KMS-11 (cell line): ENCODE measurements at regions not wholly inside any gene's neighbourhood (a gene's known extent, or its start where the extent isn't known, plus 50 kb on each side); places are given as distances from the start of the nearest gene placed in this dataset.

ENCODE experiments used
- H2AFZ ChIP-seq: fragments of 200-600 bp; sonication (generic); 2 replicates; pipeline ENCODE4 v1.6.1; 2016; ENCODE audit warnings: antibody characterized with exemption, mixed run types, low read depth
- H3K27ac ChIP-seq: fragments of 200-600 bp; sonication (generic); 2 replicates; pipeline ENCODE4 v1.6.1; 2016; ENCODE audit warnings: mild to moderate bottlenecking, mixed run types
- H3K27me3 ChIP-seq: fragments of 200-600 bp; sonication (generic); 2 replicates; pipeline ENCODE4 v1.6.1; 2017; ENCODE audit warnings: mild to moderate bottlenecking, low read depth, mixed run types, moderate library complexity; ENCODE audit not compliant: insufficient read depth
- H3K36me3 ChIP-seq: fragments of 200-600 bp; sonication (generic); 2 replicates; pipeline ENCODE4 v1.6.1; 2017; ENCODE audit warnings: mild to moderate bottlenecking, mixed run types; ENCODE audit not compliant: insufficient read depth
- H3K4me1 ChIP-seq: fragments of 200-600 bp; sonication (generic); 2 replicates; pipeline ENCODE4 v1.6.1; 2016; ENCODE audit warnings: mild to moderate bottlenecking, low read depth, mixed run types; ENCODE audit not compliant: poor library complexity, severe bottlenecking
- H3K4me2 ChIP-seq: fragments of 200-600 bp; sonication (generic); 2 replicates; pipeline ENCODE4 v1.7.0; 2016; ENCODE audit warnings: mild to moderate bottlenecking, mixed run types
- H3K4me3 ChIP-seq: fragments of 200-600 bp; sonication (generic); IDR thresholded peaks from 2 replicates; pipeline ENCODE4 v1.6.1; 2017; ENCODE audit warnings: low read depth, low read length, mixed read lengths; ENCODE audit not compliant: insufficient read depth
- H3K79me2 ChIP-seq: fragments of 200-600 bp; sonication (generic); 2 replicates; pipeline ENCODE4 v1.6.1; 2016; ENCODE audit warnings: low read depth, mixed run types; ENCODE audit not compliant: insufficient read depth
- H3K9ac ChIP-seq: fragments of 200-600 bp; sonication (generic); 2 replicates; pipeline ENCODE4 v1.6.1; 2016; ENCODE audit warnings: mild to moderate bottlenecking, mixed run types
- H4K20me1 ChIP-seq: fragments of 200-600 bp; sonication (generic); 2 replicates; pipeline ENCODE4 v1.6.1; 2016; ENCODE audit warnings: mild to moderate bottlenecking, mixed run types; ENCODE audit not compliant: insufficient read depth
- TF ChIP-seq, protein P1 (sequence below): fragments of 200-600 bp; sonication (generic); conservative IDR thresholded peaks from 2 replicates; pipeline ENCODE4 v1.6.1; 2017; ENCODE audit warnings: low read depth, mild to moderate bottlenecking, antibody characterized with exemption, low read length, moderate library complexity, mixed read lengths

DNA sequence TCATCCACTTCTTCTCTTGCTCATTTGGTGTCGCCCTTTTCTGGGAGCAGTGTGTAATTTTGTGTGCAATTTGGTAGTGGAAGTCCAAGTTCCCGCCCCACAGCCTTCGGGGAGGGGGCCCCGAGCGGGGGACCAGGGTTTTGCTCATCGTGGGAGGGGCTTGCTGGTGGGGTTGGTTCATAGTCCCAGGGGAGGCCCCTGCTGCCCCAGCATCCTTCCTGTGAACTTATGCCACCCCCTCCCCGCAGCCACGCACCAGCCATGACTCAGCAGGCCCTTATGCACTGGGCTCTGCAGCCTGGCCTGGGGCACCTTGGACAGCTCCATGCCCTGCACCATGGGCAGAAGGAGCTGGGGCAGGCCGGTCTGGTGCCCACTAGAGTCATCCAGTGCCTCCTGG lies 1183.6 kb downstream of the BRD1 start:
- H3K9ac ChIP-seq, result no peak overlapping the region
- no peak overlapping the region for H3K4me2 ChIP-seq
- no peak overlapping the region for H2AFZ ChIP-seq
- H3K36me3 ChIP-seq, result no peaks in the 10 kb centered on the region
- no peaks in the 10 kb centered on the region for H3K27me3 ChIP-seq
- no peak overlapping the region for H3K27ac ChIP-seq
- TF ChIP-seq, protein P1, sequence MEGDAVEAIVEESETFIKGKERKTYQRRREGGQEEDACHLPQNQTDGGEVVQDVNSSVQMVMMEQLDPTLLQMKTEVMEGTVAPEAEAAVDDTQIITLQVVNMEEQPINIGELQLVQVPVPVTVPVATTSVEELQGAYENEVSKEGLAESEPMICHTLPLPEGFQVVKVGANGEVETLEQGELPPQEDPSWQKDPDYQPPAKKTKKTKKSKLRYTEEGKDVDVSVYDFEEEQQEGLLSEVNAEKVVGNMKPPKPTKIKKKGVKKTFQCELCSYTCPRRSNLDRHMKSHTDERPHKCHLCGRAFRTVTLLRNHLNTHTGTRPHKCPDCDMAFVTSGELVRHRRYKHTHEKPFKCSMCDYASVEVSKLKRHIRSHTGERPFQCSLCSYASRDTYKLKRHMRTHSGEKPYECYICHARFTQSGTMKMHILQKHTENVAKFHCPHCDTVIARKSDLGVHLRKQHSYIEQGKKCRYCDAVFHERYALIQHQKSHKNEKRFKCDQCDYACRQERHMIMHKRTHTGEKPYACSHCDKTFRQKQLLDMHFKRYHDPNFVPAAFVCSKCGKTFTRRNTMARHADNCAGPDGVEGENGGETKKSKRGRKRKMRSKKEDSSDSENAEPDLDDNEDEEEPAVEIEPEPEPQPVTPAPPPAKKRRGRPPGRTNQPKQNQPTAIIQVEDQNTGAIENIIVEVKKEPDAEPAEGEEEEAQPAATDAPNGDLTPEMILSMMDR, result no peak
- H3K79me2 ChIP-seq, result no peaks in the 10 kb centered on the region
- H3K4me1 ChIP-seq, result no peaks in the 10 kb centered on the region
- H4K20me1 ChIP-seq, result no peaks in the 10 kb centered on the region
- no peak overlapping the region for H3K4me3 ChIP-seq

DNA sequence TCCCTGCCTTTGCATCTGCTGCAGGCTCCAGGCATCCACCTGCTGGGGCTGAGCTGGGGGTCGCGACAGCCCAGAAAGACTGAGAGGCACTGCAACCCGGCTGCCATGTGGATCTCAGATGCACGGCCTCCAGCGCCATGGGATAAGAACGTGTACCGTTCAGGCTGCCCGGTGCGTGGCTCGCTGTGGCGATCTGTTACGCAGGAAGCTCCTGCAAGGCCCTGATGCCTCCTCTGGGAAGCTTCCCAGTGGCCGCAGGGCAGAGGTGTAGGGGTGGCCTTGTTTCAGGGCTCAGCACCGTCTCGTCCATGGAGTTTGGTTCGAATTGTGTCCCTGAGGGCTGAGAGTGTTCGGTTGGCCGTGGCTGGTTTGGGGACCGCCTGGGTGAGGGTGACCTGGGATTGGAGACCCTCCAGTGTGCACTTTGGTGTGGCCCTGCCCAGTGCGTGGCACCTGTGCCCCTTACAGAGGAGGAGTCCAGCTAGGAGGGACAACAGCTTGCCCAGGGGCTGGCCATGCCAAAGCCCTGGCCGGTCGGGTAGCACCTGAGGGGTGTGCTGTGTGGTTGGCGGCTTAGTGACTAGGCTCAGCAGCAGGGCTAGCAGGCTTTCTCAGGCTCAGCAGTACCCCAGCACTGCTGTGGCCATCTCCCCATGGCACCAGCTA lies 1184.5 kb downstream of the BRD1 start:
- no peak overlapping the region for H3K4me3 ChIP-seq
- H4K20me1 ChIP-seq, result no peaks in the 10 kb centered on the region
- no peaks in the 10 kb centered on the region for H3K36me3 ChIP-seq
- no peak overlapping the region for H2AFZ ChIP-seq
- no peaks in the 10 kb centered on the region for H3K27me3 ChIP-seq
- no peaks in the 10 kb centered on the region for H3K79me2 ChIP-seq
- H3K27ac ChIP-seq, result no peak overlapping the region
- no peaks in the 10 kb centered on the region for H3K4me1 ChIP-seq
- TF ChIP-seq, protein P1, result no peak
- no peak overlapping the region for H3K9ac ChIP-seq
- H3K4me2 ChIP-seq, result no peak overlapping the region

DNA sequence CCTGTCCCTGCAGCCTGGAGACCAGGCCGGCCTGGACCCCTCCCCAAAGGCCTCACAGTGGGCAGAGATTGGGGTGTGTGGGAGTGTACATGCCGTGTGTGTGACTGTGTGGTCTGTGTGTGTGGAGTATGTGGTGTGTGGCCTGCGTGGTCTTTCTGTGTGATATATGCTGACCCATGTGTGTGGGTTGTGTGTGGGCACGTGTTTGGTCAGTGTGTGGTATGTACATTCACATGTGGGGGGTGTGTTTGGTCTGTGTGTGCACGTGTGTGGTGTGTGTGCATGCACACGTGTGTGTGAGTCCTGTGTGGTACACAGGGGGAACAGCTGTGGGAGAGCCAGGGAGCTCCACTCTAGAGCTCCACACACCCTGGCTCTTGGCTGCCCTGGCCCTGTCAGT lies 1185.1 kb downstream of the BRD1 start:
- Histone ChIP-seq H3K27me3 (no peaks in the 10 kb centered on the region), H3K4me1 (no peaks in the 10 kb centered on the region), H4K20me1 (no peaks in the 10 kb centered on the region), H2AFZ (no peak overlapping the region), H3K9ac (no peak overlapping the region), H3K27ac (no peak overlapping the region), H3K4me3 (no peak overlapping the region), H3K36me3 (no peaks in the 10 kb centered on the region), H3K79me2 (no peaks in the 10 kb centered on the region), H3K4me2 (no peak overlapping the region)
- TF ChIP-seq, protein P1, result no peak

DNA sequence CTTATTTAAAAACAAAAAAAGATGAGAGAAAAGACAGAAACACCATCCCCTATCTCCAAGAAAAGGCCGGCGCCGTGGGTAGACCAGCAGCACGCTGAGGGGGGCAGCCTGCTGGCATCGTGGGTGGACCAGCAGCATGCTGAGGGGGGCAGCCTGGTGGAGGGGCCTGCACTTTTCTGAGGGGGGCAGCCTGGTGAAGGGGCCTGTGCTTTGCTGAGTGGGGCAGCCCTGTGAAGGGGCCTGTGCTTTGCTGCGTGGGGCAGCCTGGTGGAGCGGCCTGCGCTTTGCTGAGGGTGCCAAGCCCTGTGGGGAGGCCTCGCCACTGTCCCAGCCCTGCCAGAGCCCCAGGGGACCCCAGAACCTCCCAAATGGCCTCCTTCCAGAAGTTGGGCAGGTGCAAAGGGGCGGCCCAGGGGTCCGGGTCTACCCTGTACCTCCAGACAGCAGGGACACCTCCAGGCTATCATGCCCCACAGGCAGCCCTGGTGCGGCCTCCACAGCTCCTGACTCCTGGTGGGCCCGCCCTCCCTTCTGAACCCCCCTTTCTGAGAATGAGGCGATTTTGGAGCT lies 1185.7 kb downstream of the BRD1 start:
- H3K4me1 ChIP-seq, result no peaks in the 10 kb centered on the region
- no peaks in the 10 kb centered on the region for H3K27me3 ChIP-seq
- no peak overlapping the region for H3K27ac ChIP-seq
- H2AFZ ChIP-seq, result no peak overlapping the region
- TF ChIP-seq, protein P1, result no peak
- no peak overlapping the region for H3K9ac ChIP-seq
- H4K20me1 ChIP-seq, result no peaks in the 10 kb centered on the region
- H3K4me3 ChIP-seq, result no peak overlapping the region
- no peaks in the 10 kb centered on the region for H3K79me2 ChIP-seq
- H3K36me3 ChIP-seq, result no peaks in the 10 kb centered on the region
- H3K4me2 ChIP-seq, result no peak overlapping the region
